ENCODE measurements at regions not wholly inside any gene's neighbourhood (a gene's known extent, or its start where the extent isn't known, plus 50 kb on each side); places are given as distances from the start of the nearest gene placed in this dataset.

- Histone ChIP-seq H3K9me3 (ENCODE audit: control insufficient read depth in 2 of 2, low read length in 2 of 2) (no peaks in the 10 kb centered on the region), H3K27me3 (ENCODE audit: control insufficient read depth in 2 of 2, insufficient read depth in 2 of 2, low read length in 2 of 2) (no peaks in the 10 kb centered on the region), H3K4me3 (ENCODE audit: low read length in 2 of 2) (no peak overlapping the region)
Observed at GRCh38 chr7:108845951-108846350, 276.3 kb downstream of the DNAJB9 start.

GRCh38 chr7:108846471-108846870 is 276.8 kb downstream of the DNAJB9 start:
- Histone ChIP-seq H3K27me3 (ENCODE audit: control insufficient read depth in 2 of 2, insufficient read depth in 2 of 2, low read length in 2 of 2) (no peaks in the 10 kb centered on the region), H3K36me3 (ENCODE audit: control insufficient read depth in 2 of 2, insufficient read depth in 2 of 2, low read length in 2 of 2) (no peaks in the 10 kb centered on the region), H3K9me3 (ENCODE audit: control insufficient read depth in 2 of 2, low read length in 2 of 2) (no peaks in the 10 kb centered on the region)

More at GRCh38 chr7:108845951-108846350, 276.3 kb downstream of the DNAJB9 start:
- Histone ChIP-seq H3K9ac (ENCODE audit: low read depth in 1 of 2, low read length in 2 of 2) (no peak overlapping the region), H3K27ac (ENCODE audit: low read depth in 2 of 2, low read length in 2 of 2) (no peak overlapping the region), H3K4me1 (ENCODE audit: control insufficient read depth in 2 of 2, insufficient read depth in 2 of 2, low read length in 2 of 2) (no peaks in the 10 kb centered on the region), H3K36me3 (ENCODE audit: control insufficient read depth in 2 of 2, insufficient read depth in 2 of 2, low read length in 2 of 2) (no peaks in the 10 kb centered on the region)

GRCh38 chr7:108848486-108848885 is 278.8 kb downstream of the DNAJB9 start:
- no peaks in the 10 kb centered on the region for H3K9me3 ChIP-seq (ENCODE audit: control insufficient read depth in 2 of 2, low read length in 2 of 2)
- H3K9ac ChIP-seq (ENCODE audit: low read depth in 1 of 2, low read length in 2 of 2), result no peak overlapping the region
- H3K27me3 ChIP-seq (ENCODE audit: control insufficient read depth in 2 of 2, insufficient read depth in 2 of 2, low read length in 2 of 2), result no peaks in the 10 kb centered on the region
- H3K4me1 ChIP-seq (ENCODE audit: control insufficient read depth in 2 of 2, insufficient read depth in 2 of 2, low read length in 2 of 2), result no peaks in the 10 kb centered on the region
- no peaks in the 10 kb centered on the region for H3K36me3 ChIP-seq (ENCODE audit: control insufficient read depth in 2 of 2, insufficient read depth in 2 of 2, low read length in 2 of 2)
- H3K4me3 ChIP-seq (ENCODE audit: low read length in 2 of 2), result no peak overlapping the region
- H3K27ac ChIP-seq (ENCODE audit: low read depth in 2 of 2, low read length in 2 of 2), result no peak overlapping the region

More at GRCh38 chr7:108846471-108846870, 276.8 kb downstream of the DNAJB9 start:
- no peak overlapping the region for H3K27ac ChIP-seq (ENCODE audit: low read depth in 2 of 2, low read length in 2 of 2)
- no peaks in the 10 kb centered on the region for H3K4me1 ChIP-seq (ENCODE audit: control insufficient read depth in 2 of 2, insufficient read depth in 2 of 2, low read length in 2 of 2)
- H3K9ac ChIP-seq (ENCODE audit: low read depth in 1 of 2, low read length in 2 of 2), result no peak overlapping the region
- H3K4me3 ChIP-seq (ENCODE audit: low read length in 2 of 2), result no peak overlapping the region

DNA sequence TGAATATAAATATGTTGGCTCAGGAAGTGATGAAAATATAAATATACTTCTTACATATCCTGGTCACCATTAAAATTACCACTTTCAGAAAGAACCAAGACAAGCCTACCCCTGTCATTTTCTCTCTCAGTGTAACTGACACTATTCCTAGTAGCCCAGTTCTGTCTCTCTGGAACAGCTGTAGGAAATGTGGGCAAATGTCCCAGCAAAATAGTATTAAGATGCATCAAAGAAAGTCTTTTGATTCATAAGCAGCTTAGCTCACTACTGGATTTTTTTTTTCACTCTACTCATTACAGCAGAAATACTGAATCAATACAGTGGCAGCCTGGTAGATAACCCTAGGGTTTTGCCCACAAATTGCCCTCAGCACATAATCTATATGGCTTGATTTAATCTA is 290.9 kb downstream of the DNAJB9 start:
- H3K9me3 ChIP-seq (ENCODE audit: control insufficient read depth in 2 of 2, low read length in 2 of 2), result peaks cover 0 to 5% of the 10 kb centered on the region in 2 donors
- H3K36me3 ChIP-seq (ENCODE audit: control insufficient read depth in 2 of 2, insufficient read depth in 2 of 2, low read length in 2 of 2), result no peaks in the 10 kb centered on the region
- no peaks in the 10 kb centered on the region for H3K4me1 ChIP-seq (ENCODE audit: control insufficient read depth in 2 of 2, insufficient read depth in 2 of 2, low read length in 2 of 2)
- no peak overlapping the region for H3K4me3 ChIP-seq (ENCODE audit: low read length in 2 of 2)
- H3K9ac ChIP-seq (ENCODE audit: low read depth in 1 of 2, low read length in 2 of 2), result no peak overlapping the region
- no peaks in the 10 kb centered on the region for H3K27me3 ChIP-seq (ENCODE audit: control insufficient read depth in 2 of 2, insufficient read depth in 2 of 2, low read length in 2 of 2)
- H3K27ac ChIP-seq (ENCODE audit: low read depth in 2 of 2, low read length in 2 of 2), result no peak overlapping the region

DNA sequence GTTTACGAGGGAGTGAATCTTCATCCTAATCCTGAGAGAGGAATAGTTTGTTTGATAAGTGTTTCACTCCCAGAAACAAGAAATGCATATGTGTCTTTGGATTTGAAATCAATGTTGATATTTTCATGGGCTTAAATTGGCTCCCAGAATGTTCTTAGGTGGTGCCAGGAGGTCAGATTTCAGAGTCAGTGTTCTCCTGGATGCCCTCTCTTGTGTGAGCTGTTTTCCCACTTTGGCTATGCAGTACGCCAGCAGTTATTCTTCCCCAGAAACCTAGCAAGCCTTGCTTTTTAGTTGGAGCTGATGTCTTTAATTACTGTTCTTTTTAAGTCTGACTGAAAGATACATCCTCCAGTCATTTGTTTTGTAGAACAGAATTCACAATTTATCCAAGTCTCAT is 291.4 kb downstream of the DNAJB9 start:
- Histone ChIP-seq H3K4me1 (ENCODE audit: control insufficient read depth in 2 of 2, insufficient read depth in 2 of 2, low read length in 2 of 2) (no peaks in the 10 kb centered on the region), H3K4me3 (ENCODE audit: low read length in 2 of 2) (no peak overlapping the region), H3K36me3 (ENCODE audit: control insufficient read depth in 2 of 2, insufficient read depth in 2 of 2, low read length in 2 of 2) (no peaks in the 10 kb centered on the region), H3K27ac (ENCODE audit: low read depth in 2 of 2, low read length in 2 of 2) (no peak overlapping the region), H3K27me3 (ENCODE audit: control insufficient read depth in 2 of 2, insufficient read depth in 2 of 2, low read length in 2 of 2) (no peaks in the 10 kb centered on the region), H3K9ac (ENCODE audit: low read depth in 1 of 2, low read length in 2 of 2) (no peak overlapping the region), H3K9me3 (ENCODE audit: control insufficient read depth in 2 of 2, low read length in 2 of 2) (peaks cover 0 to 5% of the 10 kb centered on the region in 2 donors)

DNA sequence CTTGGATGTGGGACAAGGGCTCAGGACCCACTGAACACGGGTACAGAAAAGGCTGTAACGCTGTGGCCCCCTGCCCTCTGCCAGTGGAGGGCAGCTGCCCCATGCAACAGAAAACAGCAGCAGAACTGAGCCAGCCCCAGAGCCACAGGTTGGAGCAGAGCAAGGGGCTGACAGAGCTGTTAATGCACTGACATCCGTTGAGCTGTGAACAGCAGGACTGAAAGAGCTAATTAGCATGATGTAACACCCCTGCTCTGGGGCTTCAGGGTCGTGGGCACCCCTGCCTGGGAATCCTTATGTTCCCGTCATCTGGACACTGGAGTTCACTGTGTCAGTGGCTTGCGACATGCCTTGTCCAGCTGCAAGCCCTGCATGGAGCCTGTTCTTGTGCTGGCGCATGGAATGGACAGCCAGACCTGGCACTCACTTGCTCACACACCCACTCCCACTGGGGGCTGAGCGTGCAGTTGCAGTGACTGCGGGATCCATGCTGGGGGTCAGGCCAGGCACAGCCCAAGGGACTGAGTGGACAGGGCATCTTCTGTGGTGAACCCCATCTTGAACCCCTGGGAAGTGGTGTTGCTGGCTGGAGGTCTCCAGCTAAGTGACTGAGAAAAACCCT is 293.7 kb downstream of the DNAJB9 start:
- H3K36me3 ChIP-seq (ENCODE audit: control insufficient read depth in 2 of 2, insufficient read depth in 2 of 2, low read length in 2 of 2), result no peaks in the 10 kb centered on the region
- H3K4me3 ChIP-seq (ENCODE audit: low read length in 2 of 2), result no peak overlapping the region
- H3K27ac ChIP-seq (ENCODE audit: low read depth in 2 of 2, low read length in 2 of 2), result no peak overlapping the region
- H3K27me3 ChIP-seq (ENCODE audit: control insufficient read depth in 2 of 2, insufficient read depth in 2 of 2, low read length in 2 of 2), result no peaks in the 10 kb centered on the region
- no peaks in the 10 kb centered on the region for H3K4me1 ChIP-seq (ENCODE audit: control insufficient read depth in 2 of 2, insufficient read depth in 2 of 2, low read length in 2 of 2)
- peaks cover 0 to 5% of the 10 kb centered on the region in 2 donors for H3K9me3 ChIP-seq (ENCODE audit: control insufficient read depth in 2 of 2, low read length in 2 of 2)
- H3K9ac ChIP-seq (ENCODE audit: low read depth in 1 of 2, low read length in 2 of 2), result no peak overlapping the region

GRCh38 chr7:108869070-108869469 is 299.4 kb downstream of the DNAJB9 start:
- Histone ChIP-seq H3K9me3 (ENCODE audit: control insufficient read depth in 2 of 2, low read length in 2 of 2) (no peaks in the 10 kb centered on the region), H3K27ac (ENCODE audit: low read depth in 2 of 2, low read length in 2 of 2) (no peak overlapping the region), H3K9ac (ENCODE audit: low read depth in 1 of 2, low read length in 2 of 2) (no peak overlapping the region), H3K36me3 (ENCODE audit: control insufficient read depth in 2 of 2, insufficient read depth in 2 of 2, low read length in 2 of 2) (no peaks in the 10 kb centered on the region), H3K4me1 (ENCODE audit: control insufficient read depth in 2 of 2, insufficient read depth in 2 of 2, low read length in 2 of 2) (no peaks in the 10 kb centered on the region), H3K4me3 (ENCODE audit: low read length in 2 of 2) (no peak overlapping the region), H3K27me3 (ENCODE audit: control insufficient read depth in 2 of 2, insufficient read depth in 2 of 2, low read length in 2 of 2) (no peaks in the 10 kb centered on the region)

GRCh38 chr7:108875139-108875538 is 305.5 kb downstream of the DNAJB9 start:
- Histone ChIP-seq H3K4me1 (ENCODE audit: control insufficient read depth in 2 of 2, insufficient read depth in 2 of 2, low read length in 2 of 2) (no peaks in the 10 kb centered on the region), H3K9ac (ENCODE audit: low read depth in 1 of 2, low read length in 2 of 2) (no peak overlapping the region), H3K27ac (ENCODE audit: low read depth in 2 of 2, low read length in 2 of 2) (no peak overlapping the region), H3K27me3 (ENCODE audit: control insufficient read depth in 2 of 2, insufficient read depth in 2 of 2, low read length in 2 of 2) (no peaks in the 10 kb centered on the region), H3K4me3 (ENCODE audit: low read length in 2 of 2) (no peak overlapping the region), H3K36me3 (ENCODE audit: control insufficient read depth in 2 of 2, insufficient read depth in 2 of 2, low read length in 2 of 2) (no peaks in the 10 kb centered on the region), H3K9me3 (ENCODE audit: control insufficient read depth in 2 of 2, low read length in 2 of 2) (peaks cover 3 to 10% of the 10 kb centered on the region in 2 donors)

- no peak overlapping the region for H3K27ac ChIP-seq (ENCODE audit: low read depth in 2 of 2, low read length in 2 of 2)
- no peak overlapping the region for H3K4me3 ChIP-seq (ENCODE audit: low read length in 2 of 2)
- no peak overlapping the region for H3K9ac ChIP-seq (ENCODE audit: low read depth in 1 of 2, low read length in 2 of 2)
- no peaks in the 10 kb centered on the region for H3K9me3 ChIP-seq (ENCODE audit: control insufficient read depth in 2 of 2, low read length in 2 of 2)
- no peaks in the 10 kb centered on the region for H3K4me1 ChIP-seq (ENCODE audit: control insufficient read depth in 2 of 2, insufficient read depth in 2 of 2, low read length in 2 of 2)
- H3K36me3 ChIP-seq (ENCODE audit: control insufficient read depth in 2 of 2, insufficient read depth in 2 of 2, low read length in 2 of 2), result no peaks in the 10 kb centered on the region
- H3K27me3 ChIP-seq (ENCODE audit: control insufficient read depth in 2 of 2, insufficient read depth in 2 of 2, low read length in 2 of 2), result no peaks in the 10 kb centered on the region
Observed at GRCh38 chr7:108890862-108891261, 321.2 kb downstream of the DNAJB9 start.

DNA sequence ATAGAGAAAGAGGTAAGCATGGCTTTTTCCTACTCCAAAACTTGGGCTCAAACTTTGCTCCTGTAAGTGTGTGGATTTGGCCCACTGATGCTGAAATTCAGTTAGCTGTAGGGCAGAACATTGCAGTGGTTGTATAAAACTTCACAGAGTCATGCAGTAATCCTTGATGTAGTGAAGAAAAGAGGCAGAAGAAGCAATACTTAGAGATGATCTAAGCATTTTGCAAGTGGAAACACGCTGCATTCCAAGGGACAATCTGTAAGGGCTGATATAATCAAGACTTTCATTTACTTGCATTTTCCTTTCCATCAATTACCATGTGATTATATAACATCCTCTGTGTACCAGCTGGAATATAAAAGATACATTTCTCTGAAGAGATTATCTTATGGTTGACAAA is 338.8 kb downstream of the DNAJB9 start:
- H3K27me3 ChIP-seq (ENCODE audit: control insufficient read depth in 2 of 2, insufficient read depth in 2 of 2, low read length in 2 of 2), result no peaks in the 10 kb centered on the region
- H3K9me3 ChIP-seq (ENCODE audit: control insufficient read depth in 2 of 2, low read length in 2 of 2), result no peaks in the 10 kb centered on the region
- no peak overlapping the region for H3K4me3 ChIP-seq (ENCODE audit: low read length in 2 of 2)
- H3K4me1 ChIP-seq (ENCODE audit: control insufficient read depth in 2 of 2, insufficient read depth in 2 of 2, low read length in 2 of 2), result no peaks in the 10 kb centered on the region
- H3K27ac ChIP-seq (ENCODE audit: low read depth in 2 of 2, low read length in 2 of 2), result no peak overlapping the region
- no peak overlapping the region for H3K9ac ChIP-seq (ENCODE audit: low read depth in 1 of 2, low read length in 2 of 2)
- H3K36me3 ChIP-seq (ENCODE audit: control insufficient read depth in 2 of 2, insufficient read depth in 2 of 2, low read length in 2 of 2), result no peaks in the 10 kb centered on the region

- no peaks in the 10 kb centered on the region for H3K36me3 ChIP-seq (ENCODE audit: control insufficient read depth in 2 of 2, insufficient read depth in 2 of 2, low read length in 2 of 2)
- no peaks in the 10 kb centered on the region for H3K27me3 ChIP-seq (ENCODE audit: control insufficient read depth in 2 of 2, insufficient read depth in 2 of 2, low read length in 2 of 2)
- H3K4me1 ChIP-seq (ENCODE audit: control insufficient read depth in 2 of 2, insufficient read depth in 2 of 2, low read length in 2 of 2), result no peaks in the 10 kb centered on the region
- no peak overlapping the region for H3K9ac ChIP-seq (ENCODE audit: low read depth in 1 of 2, low read length in 2 of 2)
- H3K27ac ChIP-seq (ENCODE audit: low read depth in 2 of 2, low read length in 2 of 2), result no peak overlapping the region
- H3K9me3 ChIP-seq (ENCODE audit: control insufficient read depth in 2 of 2, low read length in 2 of 2), result no peaks in the 10 kb centered on the region
- H3K4me3 ChIP-seq (ENCODE audit: low read length in 2 of 2), result no peak overlapping the region
Observed at GRCh38 chr7:108911016-108911415, 341.3 kb downstream of the DNAJB9 start.

Measured in mucosa of rectum (tissue), 2 donors.